HCT116 (cell line): ENCODE measurements at regions not wholly inside any gene's neighbourhood (a gene's known extent, or its start where the extent isn't known, plus 50 kb on each side); places are given as distances from the start of the nearest gene placed in this dataset.

Experiments used
- ATAC-seq: fragments of 200-7000 bp; cut with Tn5 transposase; 2 replicates; pipeline ENCODE4 v1.9.1; 2020; ENCODE audit warnings: mild to moderate bottlenecking, moderate library complexity
- BruUV-seq: library from RNA; stranded (reverse); fragments of 400-500 nt; replicated peaks from 2 replicates; lab custom pipeline; 2021; lab: Mats Ljungman, UMichigan
- CTCF ChIA-PET: fragments of 300-600 bp; sonication (Branson Sonifier 250); formaldehyde crosslinking; loops from one replicate; lab custom pipeline; 2021; ENCODE audit warnings: antibody characterized with exemption; lab: Charles Lee
- POLR2A ChIA-PET: fragments of 300-600, 350-600 bp; sonication (Branson Sonifier 250); formaldehyde crosslinking; loops from one replicate; lab custom pipeline; 2021; ENCODE audit warnings: antibody characterized with exemption; lab: Charles Lee
- RAD21 ChIA-PET, 2 experiments: fragments of 300-600 bp; sonication (Branson Sonifier 250); formaldehyde crosslinking; loops; one replicate each; lab custom pipeline; 2023; ENCODE audit warnings: low total read pairs in 2 of 2; ENCODE audit not compliant: uncharacterized antibody in 2 of 2, unreplicated experiment in 2 of 2, low non-redundant PET in 1 of 2; lab: Charles Lee
- DNase-seq: peaks from one replicate; pipeline ENCODE4 v3.0.0-alpha.2; 2010; ENCODE audit warnings: low read depth, low spot score
- H2AFZ ChIP-seq: fragments of 200-600 bp; shearing (Covaris generic), sonication (generic); 2 replicates; pipeline ENCODE4 v1.6.1; 2017; ENCODE audit warnings: low read depth, mixed run types, mixed read lengths, antibody characterized with exemption, low read length; ENCODE audit not compliant: poor library complexity, severe bottlenecking
- H3K27ac ChIP-seq: 2 replicates; pipeline ENCODE4 v1.5.1; 2012; ENCODE audit warnings: low read depth, low read length
- H3K27me3 ChIP-seq: fragments of 200-600 bp; sonication (generic); 2 replicates; pipeline ENCODE4 v1.6.1; 2016; ENCODE audit warnings: mixed run types, low read length, mixed read lengths; ENCODE audit not compliant: insufficient read depth
- H3K36me3 ChIP-seq, 2 experiments: fragments of 200-500 bp in 1 of 2; fragments of 200-600 bp in 1 of 2; sonication (Bioruptor generic) in 1 of 2; sonication (generic) in 1 of 2; 2 replicates each; pipeline versions ENCODE4 v1.5.1 to v1.6.1; 2014 to 2016; ENCODE audit warnings: low read length in 2 of 2, inconsistent platforms in 1 of 2, mixed read lengths in 1 of 2, mixed run types in 1 of 2; ENCODE audit not compliant: insufficient read depth in 2 of 2, control insufficient read depth in 1 of 2
- H3K4me1 ChIP-seq, 2 experiments: fragments of 200-600 bp in 1 of 2; sonication (generic) in 1 of 2; 2 replicates each; pipeline versions ENCODE4 v1.5.1 to v1.6.1; 2012 to 2017; ENCODE audit warnings: low read length in 2 of 2, inconsistent platforms in 1 of 2, mild to moderate bottlenecking in 1 of 2, mixed read lengths in 1 of 2, mixed run types in 1 of 2, moderate library complexity in 1 of 2; ENCODE audit not compliant: insufficient read depth in 2 of 2, control insufficient read depth in 1 of 2
- H3K4me2 ChIP-seq: fragments of 200-600 bp; sonication (generic); 2 replicates; pipeline ENCODE4 v1.6.1; 2017; ENCODE audit warnings: mixed run types, low read length, mixed read lengths
- H3K4me3 ChIP-seq, 2 experiments: fragments of 200-600 bp in 1 of 2; sonication (generic) in 1 of 2; replicated peaks in 1 of 2; 2 replicates each; pipeline ENCODE4 v1.5.1; 2011 to 2016; ENCODE audit warnings: low read length in 2 of 2, control low read depth in 1 of 2, low read depth in 1 of 2, mild to moderate bottlenecking in 1 of 2, mixed read lengths in 1 of 2, mixed run types in 1 of 2
- H3K79me2 ChIP-seq: fragments of 200-600 bp; sonication (generic); 2 replicates; pipeline ENCODE4 v1.6.1; 2017; ENCODE audit warnings: mild to moderate bottlenecking, mixed run types, low read length, moderate library complexity, mixed read lengths; ENCODE audit not compliant: insufficient read depth
- H3K9ac ChIP-seq: fragments of 200-600 bp; sonication (generic); 2 replicates; pipeline ENCODE4 v1.6.1; 2016; ENCODE audit warnings: low read length, mixed read lengths
- H3K9me2 ChIP-seq: fragments of 200-600 bp; sonication (generic), shearing (Covaris generic); 2 replicates; pipeline ENCODE4 v1.6.1; 2017; ENCODE audit warnings: mixed run types, mild to moderate bottlenecking, moderate library complexity; ENCODE audit not compliant: insufficient read depth
- H3K9me3 ChIP-seq, 2 experiments: fragments of 200-500 bp in 1 of 2; fragments of 200-600 bp in 1 of 2; sonication (Bioruptor generic) in 1 of 2; sonication (generic) in 1 of 2; 2 replicates each; pipeline ENCODE4 v1.6.1; 2014 to 2017; ENCODE audit warnings: low read length in 2 of 2, mixed read lengths in 2 of 2, inconsistent platforms in 1 of 2, low read depth in 1 of 2, mild to moderate bottlenecking in 1 of 2, mixed run types in 1 of 2, moderate library complexity in 1 of 2; ENCODE audit not compliant: control insufficient read depth in 1 of 2, insufficient read depth in 1 of 2
- H4K20me1 ChIP-seq: fragments of 200-600 bp; sonication (generic), shearing (Covaris generic); 2 replicates; pipeline ENCODE4 v1.6.1; 2017; ENCODE audit warnings: mixed run types, mild to moderate bottlenecking, moderate library complexity; ENCODE audit not compliant: insufficient read depth
- CEBPB ChIP-seq: IDR thresholded peaks from 2 replicates; pipeline ENCODE4 v1.6.1; 2012; ENCODE audit warnings: low read depth
- EGR1 ChIP-seq: IDR thresholded peaks from 2 replicates; pipeline ENCODE4 v1.6.1; 2012; ENCODE audit warnings: low read depth
- ELF1 ChIP-seq: IDR thresholded peaks from 2 replicates; pipeline ENCODE4 v1.6.1; 2012; ENCODE audit warnings: low read depth, borderline replicate concordance
- EZH2 ChIP-seq: fragments of 200-600 bp; sonication (generic); IDR thresholded peaks from 2 replicates; pipeline ENCODE4 v1.6.1; 2017; ENCODE audit warnings: antibody characterized with exemption, mixed run types
- EZH2phosphoT487 ChIP-seq: fragments of 200-600 bp; IDR thresholded peaks from 2 replicates; pipeline ENCODE4 v1.6.1; 2018; ENCODE audit warnings: antibody characterized with exemption, borderline replicate concordance
- JUND ChIP-seq: IDR thresholded peaks from 2 replicates; pipeline ENCODE4 v1.6.1; 2012
- POLR2A ChIP-seq: IDR thresholded peaks from 2 replicates; pipeline ENCODE4 v1.7.0; 2011; ENCODE audit warnings: borderline replicate concordance; ENCODE audit not compliant: insufficient read depth, insufficient read length; ENCODE audit errors: extremely low read depth
- POLR2AphosphoS5 ChIP-seq: IDR thresholded peaks from 2 replicates; pipeline ENCODE4 v1.6.1; 2011; ENCODE audit warnings: mild to moderate bottlenecking, low read depth, low read length, moderate library complexity
- RAD21 ChIP-seq: IDR thresholded peaks from 2 replicates; pipeline ENCODE4 v1.6.1; 2012; ENCODE audit warnings: low read depth, mild to moderate bottlenecking
- SIN3A ChIP-seq: IDR thresholded peaks from 2 replicates; pipeline ENCODE4 v1.6.1; 2012; ENCODE audit warnings: low read depth
- SP1 ChIP-seq: IDR thresholded peaks from 2 replicates; pipeline ENCODE4 v1.6.1; 2012; ENCODE audit warnings: low read depth
- TCF7L2 ChIP-seq: IDR thresholded peaks from 2 replicates; pipeline ENCODE4 v1.7.0; 2011; ENCODE audit warnings: borderline replicate concordance, inconsistent platforms; ENCODE audit not compliant: insufficient read depth, insufficient read length; ENCODE audit errors: extremely low read depth
- YY1 ChIP-seq: IDR thresholded peaks from 2 replicates; pipeline ENCODE4 v1.6.1; 2011; ENCODE audit warnings: low read length, low read depth, moderate library complexity, mild to moderate bottlenecking; ENCODE audit not compliant: insufficient replicate concordance; ENCODE audit errors: extremely low read depth
- ZFX ChIP-seq: fragments of 450-650 bp; IDR thresholded peaks from 2 replicates; pipeline ENCODE4 v1.6.1; 2017
- ZNF274 ChIP-seq: fragments of 200-500 bp; sonication (Bioruptor generic); IDR thresholded peaks from 2 replicates; pipeline ENCODE4 v1.6.1; 2014; ENCODE audit warnings: mild to moderate bottlenecking, low read depth, low read length, inconsistent platforms
- intact Hi-C: fragments of 100-400 bp; cut with micrococcal nuclease; formaldehyde crosslinking; loops from 2 replicates; pipeline ENCODE4 v1.10.0; 2022
- TF ChIP-seq, protein P1 (sequence below): IDR thresholded peaks from 2 replicates; pipeline ENCODE4 v1.6.1; 2012
- TF ChIP-seq, protein P2 (sequence below): IDR thresholded peaks from 2 replicates; pipeline ENCODE4 v1.6.1; 2012
- TF ChIP-seq, protein P3 (sequence below), 3 experiments: fragments of 200-600 bp in 1 of 3; sonication (generic) in 1 of 3; IDR thresholded peaks in 2 of 3; conservative IDR thresholded peaks in 1 of 3; 2 replicates each; pipeline ENCODE4 v1.5.1; 2012 to 2017; ENCODE audit warnings: low read depth in 2 of 3, low read length in 2 of 3, antibody characterized with exemption in 1 of 3, borderline replicate concordance in 1 of 3, control low read depth in 1 of 3, mild to moderate bottlenecking in 1 of 3, mixed read lengths in 1 of 3, mixed run types in 1 of 3, moderate library complexity in 1 of 3; ENCODE audit not compliant: insufficient read depth in 1 of 3
- TF ChIP-seq, protein P4 (sequence below): IDR thresholded peaks from 2 replicates; pipeline ENCODE4 v1.6.1; 2011; ENCODE audit warnings: mild to moderate bottlenecking, low read length, moderate library complexity; ENCODE audit not compliant: insufficient replicate concordance; ENCODE audit errors: extremely low read depth
- TF ChIP-seq, protein P5 (sequence below): IDR thresholded peaks from 2 replicates; pipeline ENCODE4 v1.6.1; 2012; ENCODE audit warnings: low read depth

DNA sequence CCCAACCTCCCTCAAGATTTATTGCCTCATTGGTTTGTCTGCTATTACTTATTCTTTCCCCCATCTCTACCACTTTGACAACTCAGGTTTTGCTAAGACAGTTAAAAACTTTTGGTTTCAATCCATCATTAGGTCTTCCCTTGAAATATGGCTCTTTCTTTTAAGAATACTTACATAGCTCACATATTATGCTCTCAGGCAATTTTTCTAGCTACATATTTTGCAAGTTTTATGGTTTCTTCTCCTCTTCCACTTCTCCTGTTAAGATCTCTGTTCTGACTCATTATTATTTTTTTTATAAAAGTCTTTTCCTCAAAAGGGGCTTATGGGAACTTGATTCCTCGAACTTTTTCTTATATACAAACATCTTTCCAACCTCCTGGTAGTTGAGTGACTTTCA is 192.4 kb upstream of the MPPED2 start:
- Histone ChIP-seq H3K4me2 (no peak overlapping the region), H3K9me2 (no peaks in the 10 kb centered on the region), H3K27me3 (0 out of 2 replicates have a peak, but pooled peaks cover 13% of the 10 kb centered on the region), H3K9me3 (no peaks in the 10 kb centered on the region), H4K20me1 (no peaks in the 10 kb centered on the region), H3K4me3 (no peak overlapping the region), H3K36me3 (no peaks in the 10 kb centered on the region), H3K27ac (no peak overlapping the region), H2AFZ (no peak overlapping the region)
- no peak for ATAC-seq
- RAD21 ChIA-PET, result no interaction called here
- no peak for TF ChIP-seq SP1
- TF ChIP-seq, protein P1, sequence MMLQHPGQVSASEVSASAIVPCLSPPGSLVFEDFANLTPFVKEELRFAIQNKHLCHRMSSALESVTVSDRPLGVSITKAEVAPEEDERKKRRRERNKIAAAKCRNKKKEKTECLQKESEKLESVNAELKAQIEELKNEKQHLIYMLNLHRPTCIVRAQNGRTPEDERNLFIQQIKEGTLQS, result no peak
- TF ChIP-seq POLR2AphosphoS5, result no peak
- TF ChIP-seq YY1, result no peak
- TF ChIP-seq, protein P2, sequence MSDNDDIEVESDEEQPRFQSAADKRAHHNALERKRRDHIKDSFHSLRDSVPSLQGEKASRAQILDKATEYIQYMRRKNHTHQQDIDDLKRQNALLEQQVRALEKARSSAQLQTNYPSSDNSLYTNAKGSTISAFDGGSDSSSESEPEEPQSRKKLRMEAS, result no peak
- TF ChIP-seq, protein P3, sequence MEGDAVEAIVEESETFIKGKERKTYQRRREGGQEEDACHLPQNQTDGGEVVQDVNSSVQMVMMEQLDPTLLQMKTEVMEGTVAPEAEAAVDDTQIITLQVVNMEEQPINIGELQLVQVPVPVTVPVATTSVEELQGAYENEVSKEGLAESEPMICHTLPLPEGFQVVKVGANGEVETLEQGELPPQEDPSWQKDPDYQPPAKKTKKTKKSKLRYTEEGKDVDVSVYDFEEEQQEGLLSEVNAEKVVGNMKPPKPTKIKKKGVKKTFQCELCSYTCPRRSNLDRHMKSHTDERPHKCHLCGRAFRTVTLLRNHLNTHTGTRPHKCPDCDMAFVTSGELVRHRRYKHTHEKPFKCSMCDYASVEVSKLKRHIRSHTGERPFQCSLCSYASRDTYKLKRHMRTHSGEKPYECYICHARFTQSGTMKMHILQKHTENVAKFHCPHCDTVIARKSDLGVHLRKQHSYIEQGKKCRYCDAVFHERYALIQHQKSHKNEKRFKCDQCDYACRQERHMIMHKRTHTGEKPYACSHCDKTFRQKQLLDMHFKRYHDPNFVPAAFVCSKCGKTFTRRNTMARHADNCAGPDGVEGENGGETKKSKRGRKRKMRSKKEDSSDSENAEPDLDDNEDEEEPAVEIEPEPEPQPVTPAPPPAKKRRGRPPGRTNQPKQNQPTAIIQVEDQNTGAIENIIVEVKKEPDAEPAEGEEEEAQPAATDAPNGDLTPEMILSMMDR (IDR thresholded peaks at IDR 0.05 in 2 of 3, conservative IDR thresholded peaks at IDR 0.05 in 1 of 3; ENCODE audit: borderline replicate concordance in 1 of 3, insufficient read depth in 1 of 3, low read depth in 2 of 3, low read length in 2 of 3), result no peak
- TF ChIP-seq EGR1, result no peak
- no peak for TF ChIP-seq RAD21
- TF ChIP-seq JUND, result no peak
- TF ChIP-seq, protein P4, sequence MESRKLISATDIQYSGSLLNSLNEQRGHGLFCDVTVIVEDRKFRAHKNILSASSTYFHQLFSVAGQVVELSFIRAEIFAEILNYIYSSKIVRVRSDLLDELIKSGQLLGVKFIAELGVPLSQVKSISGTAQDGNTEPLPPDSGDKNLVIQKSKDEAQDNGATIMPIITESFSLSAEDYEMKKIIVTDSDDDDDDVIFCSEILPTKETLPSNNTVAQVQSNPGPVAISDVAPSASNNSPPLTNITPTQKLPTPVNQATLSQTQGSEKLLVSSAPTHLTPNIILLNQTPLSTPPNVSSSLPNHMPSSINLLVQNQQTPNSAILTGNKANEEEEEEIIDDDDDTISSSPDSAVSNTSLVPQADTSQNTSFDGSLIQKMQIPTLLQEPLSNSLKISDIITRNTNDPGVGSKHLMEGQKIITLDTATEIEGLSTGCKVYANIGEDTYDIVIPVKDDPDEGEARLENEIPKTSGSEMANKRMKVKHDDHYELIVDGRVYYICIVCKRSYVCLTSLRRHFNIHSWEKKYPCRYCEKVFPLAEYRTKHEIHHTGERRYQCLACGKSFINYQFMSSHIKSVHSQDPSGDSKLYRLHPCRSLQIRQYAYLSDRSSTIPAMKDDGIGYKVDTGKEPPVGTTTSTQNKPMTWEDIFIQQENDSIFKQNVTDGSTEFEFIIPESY, result no peak
- no peak for TF ChIP-seq POLR2A
- TF ChIP-seq EZH2, result no peak
- TF ChIP-seq ZNF274, result no peak
- no peak for TF ChIP-seq SIN3A
- TF ChIP-seq TCF7L2, result no peak
- TF ChIP-seq, protein P5, sequence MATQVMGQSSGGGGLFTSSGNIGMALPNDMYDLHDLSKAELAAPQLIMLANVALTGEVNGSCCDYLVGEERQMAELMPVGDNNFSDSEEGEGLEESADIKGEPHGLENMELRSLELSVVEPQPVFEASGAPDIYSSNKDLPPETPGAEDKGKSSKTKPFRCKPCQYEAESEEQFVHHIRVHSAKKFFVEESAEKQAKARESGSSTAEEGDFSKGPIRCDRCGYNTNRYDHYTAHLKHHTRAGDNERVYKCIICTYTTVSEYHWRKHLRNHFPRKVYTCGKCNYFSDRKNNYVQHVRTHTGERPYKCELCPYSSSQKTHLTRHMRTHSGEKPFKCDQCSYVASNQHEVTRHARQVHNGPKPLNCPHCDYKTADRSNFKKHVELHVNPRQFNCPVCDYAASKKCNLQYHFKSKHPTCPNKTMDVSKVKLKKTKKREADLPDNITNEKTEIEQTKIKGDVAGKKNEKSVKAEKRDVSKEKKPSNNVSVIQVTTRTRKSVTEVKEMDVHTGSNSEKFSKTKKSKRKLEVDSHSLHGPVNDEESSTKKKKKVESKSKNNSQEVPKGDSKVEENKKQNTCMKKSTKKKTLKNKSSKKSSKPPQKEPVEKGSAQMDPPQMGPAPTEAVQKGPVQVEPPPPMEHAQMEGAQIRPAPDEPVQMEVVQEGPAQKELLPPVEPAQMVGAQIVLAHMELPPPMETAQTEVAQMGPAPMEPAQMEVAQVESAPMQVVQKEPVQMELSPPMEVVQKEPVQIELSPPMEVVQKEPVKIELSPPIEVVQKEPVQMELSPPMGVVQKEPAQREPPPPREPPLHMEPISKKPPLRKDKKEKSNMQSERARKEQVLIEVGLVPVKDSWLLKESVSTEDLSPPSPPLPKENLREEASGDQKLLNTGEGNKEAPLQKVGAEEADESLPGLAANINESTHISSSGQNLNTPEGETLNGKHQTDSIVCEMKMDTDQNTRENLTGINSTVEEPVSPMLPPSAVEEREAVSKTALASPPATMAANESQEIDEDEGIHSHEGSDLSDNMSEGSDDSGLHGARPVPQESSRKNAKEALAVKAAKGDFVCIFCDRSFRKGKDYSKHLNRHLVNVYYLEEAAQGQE, result no peak
- TF ChIP-seq CEBPB, result no peak
- TF ChIP-seq ZFX, result no peak
- TF ChIP-seq ELF1, result no peak
- TF ChIP-seq EZH2phosphoT487, result no peak
- TF ChIP-seq, all 23 proteins: peak for 0
- Histone ChIP-seq H3K79me2 (no peaks in the 10 kb centered on the region), H3K4me1 (no peaks in the 10 kb centered on the region), H3K9ac (no peak overlapping the region)
- CTCF ChIA-PET, result no interaction called here
- BruUV-seq, result no TSS peak
- intact Hi-C loops, result no loop called here
- POLR2A ChIA-PET, result no interaction called here
- DNase-seq, result no peak
